ENCODE measurements at regions not wholly inside any gene's neighbourhood (a gene's known extent, or its start where the extent isn't known, plus 50 kb on each side); places are given as distances from the start of the nearest gene placed in this dataset.

DNA sequence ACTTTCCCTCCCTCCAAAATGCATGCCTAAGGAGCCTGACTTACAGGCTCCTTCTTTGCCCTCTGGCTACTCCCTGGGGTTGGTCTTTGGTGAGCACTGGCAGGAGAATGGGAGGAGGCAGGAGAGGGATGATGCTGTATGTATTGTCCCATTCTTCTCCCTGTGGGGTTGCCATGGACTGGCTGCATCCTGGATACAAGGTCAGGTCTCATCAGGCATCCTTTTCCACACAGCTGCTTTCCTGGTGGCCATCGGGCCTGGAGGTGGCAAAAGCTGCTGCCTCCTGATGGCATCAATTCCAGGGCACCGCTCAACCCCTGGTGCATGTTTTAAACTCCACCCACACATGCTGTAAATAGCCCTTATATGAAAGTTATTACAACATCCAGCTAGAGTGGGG lies 257.2 kb downstream of the ETS1 start:
- no peak for DNase-seq (ENCODE audit: low read depth in 4 of 4, low spot score in 3 of 4)

DNA sequence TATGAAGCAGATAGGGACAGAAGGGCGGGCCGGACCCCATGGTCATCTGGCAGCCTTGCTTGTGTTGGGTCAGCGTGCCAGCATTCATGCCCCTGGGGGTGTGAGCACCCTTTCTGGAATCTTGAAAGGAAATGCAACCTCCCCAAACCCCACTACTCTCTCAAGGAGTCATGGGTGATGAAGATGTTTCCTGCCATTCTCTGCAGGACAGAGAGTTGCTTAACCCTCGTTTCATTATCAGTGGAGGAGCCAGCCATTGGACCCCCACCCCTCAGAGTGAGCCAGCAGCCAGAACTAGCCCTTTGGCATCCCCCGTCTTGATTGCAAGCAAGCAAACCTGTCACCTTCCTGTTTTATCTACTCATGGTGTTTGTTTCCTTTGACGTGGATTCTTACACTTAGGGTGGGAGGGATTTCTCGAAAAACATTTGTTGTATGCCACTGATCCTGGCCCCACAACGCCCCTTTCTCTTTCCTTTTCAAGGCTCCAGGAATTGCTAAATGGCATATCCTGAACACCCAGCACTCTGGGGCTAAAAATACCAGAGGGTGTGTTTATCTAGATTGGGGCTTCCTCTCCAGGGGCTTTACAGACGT lies 258.3 kb downstream of the ETS1 start:
- no peak for DNase-seq (ENCODE audit: low read depth in 4 of 4, low spot score in 3 of 4)

DNA sequence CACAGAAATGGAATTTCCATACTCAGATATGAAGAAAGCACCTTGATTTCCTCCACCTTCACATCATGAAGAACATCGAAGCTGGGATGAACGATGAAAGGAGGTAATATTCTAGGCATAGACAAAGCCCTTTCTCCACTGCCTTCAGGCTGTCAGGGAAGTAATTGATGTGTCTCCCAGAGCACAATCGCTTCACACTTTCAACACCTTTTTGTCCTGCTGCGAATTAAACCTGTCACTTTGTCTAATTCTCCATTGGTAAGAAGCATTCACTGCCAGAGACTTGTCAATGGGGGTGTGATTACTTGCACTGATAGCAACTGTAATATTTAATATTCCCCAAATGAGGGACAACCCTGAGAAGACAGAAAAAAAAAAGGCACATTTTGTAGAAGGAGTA lies 260.1 kb downstream of the ETS1 start:
- no peak for DNase-seq (ENCODE audit: low read depth in 4 of 4, low spot score in 3 of 4)

GRCh38 chr11:128326791-128327190 lies 260.6 kb downstream of the ETS1 start:
- DNase-seq (ENCODE audit: low read depth in 4 of 4, low spot score in 3 of 4): no peak

- DNase-seq (ENCODE audit: low read depth in 4 of 4, low spot score in 3 of 4): no peak
Measured at GRCh38 chr11:128324531-128325141, 262.7 kb downstream of the ETS1 start.

- DNase-seq (ENCODE audit: low read depth in 4 of 4, low spot score in 3 of 4): no peak
Measured at GRCh38 chr11:128324051-128324481, 263.3 kb downstream of the ETS1 start.

- DNase-seq (ENCODE audit: low read depth in 4 of 4, low spot score in 3 of 4): no peak
Measured at GRCh38 chr11:128323381-128323780, 264.0 kb downstream of the ETS1 start.

GRCh38 chr11:128318856-128319474 lies 268.4 kb downstream of the ETS1 start:
- DNase-seq (ENCODE audit: low read depth in 4 of 4, low spot score in 3 of 4): no peak

GRCh38 chr11:128316541-128317227 lies 270.7 kb downstream of the ETS1 start:
- DNase-seq (ENCODE audit: low read depth in 4 of 4, low spot score in 3 of 4): no peak

GRCh38 chr11:128315933-128316332 lies 271.4 kb downstream of the ETS1 start:
- DNase-seq (ENCODE audit: low read depth in 4 of 4, low spot score in 3 of 4): no peak

GRCh38 chr11:128313931-128314330 lies 273.4 kb downstream of the ETS1 start:
- DNase-seq (ENCODE audit: low read depth in 4 of 4, low spot score in 3 of 4): no peak

GRCh38 chr11:128311742-128312719 lies 275.3 kb downstream of the ETS1 start:
- no peak for DNase-seq (ENCODE audit: low read depth in 4 of 4, low spot score in 3 of 4)

GRCh38 chr11:128310676-128311445 lies 276.5 kb downstream of the ETS1 start:
- no peak for DNase-seq (ENCODE audit: low read depth in 4 of 4, low spot score in 3 of 4)

- DNase-seq (ENCODE audit: low read depth in 4 of 4, low spot score in 3 of 4): no peak
Measured at GRCh38 chr11:128310005-128310404, 277.4 kb downstream of the ETS1 start.

DNA sequence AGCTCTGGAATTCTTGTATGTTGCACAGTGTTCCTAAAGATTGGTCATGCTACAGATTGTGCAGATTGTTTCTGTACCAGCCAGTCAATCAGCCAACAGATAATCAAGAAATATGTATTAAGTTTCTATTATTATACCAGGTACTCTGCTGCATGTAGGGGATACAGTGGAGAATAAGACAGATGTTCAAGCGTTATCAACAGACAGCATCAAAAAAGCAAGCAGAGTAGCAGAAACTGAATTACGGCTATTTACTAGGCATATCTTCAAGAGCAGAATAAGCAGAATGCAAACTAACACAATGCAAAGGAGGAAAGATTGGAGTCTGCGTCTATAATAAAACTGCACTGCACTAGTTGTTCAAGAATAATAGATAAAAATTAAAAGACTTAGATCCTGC lies 278.6 kb downstream of the ETS1 start:
- DNase-seq (ENCODE audit: low read depth in 4 of 4, low spot score in 3 of 4): no peak

DNA sequence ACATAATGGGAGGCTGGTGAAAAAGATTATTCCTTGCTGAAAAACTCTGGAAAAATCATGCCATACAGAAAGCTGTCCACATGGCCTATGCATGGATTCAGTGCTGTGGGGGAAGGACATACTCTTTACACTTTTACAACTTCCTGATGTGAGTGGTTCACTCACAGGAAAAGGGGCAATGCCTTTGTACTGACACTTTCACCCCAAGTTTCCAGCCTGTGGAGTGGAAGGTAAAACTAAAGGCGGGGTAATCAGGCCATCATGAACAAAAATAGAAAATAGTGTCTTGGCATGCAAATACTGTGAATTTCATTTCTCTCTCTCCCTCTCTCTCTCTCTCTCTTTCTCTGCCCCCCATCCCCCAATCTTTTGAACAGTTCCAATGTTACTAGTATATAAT lies 281.8 kb downstream of the ETS1 start:
- DNase-seq (ENCODE audit: low read depth in 4 of 4, low spot score in 3 of 4): no peak

DNA sequence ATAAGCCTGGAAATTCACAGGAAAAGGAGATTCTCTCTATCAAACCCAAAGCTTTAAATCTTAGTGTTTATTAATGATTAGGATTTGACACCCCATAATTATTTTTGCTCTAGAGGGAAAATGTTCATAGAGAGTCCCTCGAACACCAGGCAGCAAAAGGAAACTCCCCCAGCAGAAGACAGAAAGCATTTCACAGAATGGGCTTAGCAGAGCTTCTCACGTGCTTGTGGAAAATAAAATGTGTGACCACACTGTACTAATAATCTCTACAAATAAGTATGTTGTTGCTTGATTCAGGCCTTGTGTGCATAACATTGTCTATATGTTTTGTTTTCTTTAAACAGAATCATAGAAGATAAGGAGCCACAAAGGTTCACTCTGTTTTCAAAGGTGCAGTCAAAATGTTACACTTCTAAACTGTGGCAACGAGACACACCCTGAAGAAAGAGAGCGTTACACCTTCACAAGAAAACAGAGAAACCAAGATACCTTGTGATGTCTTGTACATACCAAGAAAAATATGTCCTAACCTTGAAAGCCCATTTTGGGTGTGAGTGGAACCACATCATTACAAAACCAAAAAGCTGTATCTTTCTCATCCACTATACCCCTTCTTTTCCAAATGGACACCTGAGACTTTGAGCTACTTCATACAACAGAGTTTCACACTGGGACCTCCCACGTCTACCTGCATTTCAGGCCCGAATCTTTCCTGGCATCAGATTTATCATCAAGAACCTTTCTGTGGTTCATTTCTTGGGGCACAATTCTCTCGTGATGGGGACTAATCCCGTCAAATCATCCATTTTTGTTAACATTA lies 282.5 kb downstream of the ETS1 start:
- no peak for DNase-seq (ENCODE audit: low read depth in 4 of 4, low spot score in 3 of 4)

DNA sequence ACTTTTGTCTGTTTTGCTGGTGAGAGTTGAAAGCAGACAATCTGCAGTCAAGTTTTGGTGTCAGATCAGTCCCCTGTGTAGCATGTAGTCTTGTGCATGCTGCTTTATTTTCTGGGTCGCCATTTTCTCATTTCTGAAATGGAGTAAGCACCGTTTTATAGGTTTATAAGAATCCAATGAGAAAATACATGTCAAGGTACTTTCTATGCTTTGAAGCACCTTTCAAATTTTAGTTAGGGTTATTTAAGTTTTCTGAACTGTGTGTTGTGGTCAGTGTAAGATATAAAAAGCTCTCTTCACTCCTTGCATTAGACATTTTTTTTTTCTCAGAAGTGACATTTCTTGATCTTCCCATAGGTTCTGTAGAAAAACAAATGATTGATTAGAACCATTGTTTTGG lies 283.2 kb downstream of the ETS1 start:
- DNase-seq (ENCODE audit: low read depth in 4 of 4, low spot score in 3 of 4): no peak

- DNase-seq (ENCODE audit: low read depth in 4 of 4, low spot score in 3 of 4): no peak
Measured at GRCh38 chr11:128303383-128303782, 284.0 kb downstream of the ETS1 start.

All from right renal pelvis (tissue), 4 donors.